ENCODE measurements at regions not wholly inside any gene's neighbourhood (a gene's known extent, or its start where the extent isn't known, plus 50 kb on each side); places are given as distances from the start of the nearest gene placed in this dataset.

- TF ChIP-seq CTCF (IDR thresholded peaks at IDR 0.05; ENCODE audit: extremely low read depth in 1 of 2, insufficient read depth in 1 of 2, low read depth in 1 of 2, low read length in 2 of 2) (no peak), POLR2A (IDR thresholded peaks at IDR 0.05; ENCODE audit: low read depth, low read length) (no peak), JUN (IDR thresholded peaks at IDR 0.05; ENCODE audit: borderline replicate concordance, insufficient read depth, insufficient read length, low read depth) (no peak), POLR2AphosphoS5 (IDR thresholded peaks at IDR 0.05; ENCODE audit: insufficient read depth, low read depth, low read length) (no peak), EZH2 (IDR thresholded peaks at IDR 0.05; ENCODE audit: borderline replicate concordance, low read depth, low read length, severe bottlenecking) (no peak), MYC (IDR thresholded peaks at IDR 0.05; ENCODE audit: low read depth, low read length) (no peak)
These were observed 555.2 kb upstream of the EPHA5 start for GRCh38 chr4:66225539-66225938.

Measured in endothelial cell of umbilical vein (primary cell).